ENCODE measurements at regions not wholly inside any gene's neighbourhood (a gene's known extent, or its start where the extent isn't known, plus 50 kb on each side); places are given as distances from the start of the nearest gene placed in this dataset.

GRCh38 chrX:42602136-42602535 is 175.8 kb downstream of the PPP1R2C start:
- Mint-ChIP-seq H3K36me3 (no peaks in the 10 kb centered on the region), H3K27ac (no peak overlapping the region), H3K9me3 (no peaks in the 10 kb centered on the region), H3K4me1 (peaks cover 18% of the 10 kb centered on the region), H3K27me3 (ENCODE audit: insufficient read depth, low read depth) (no peaks in the 10 kb centered on the region), H3K4me3 (no peak overlapping the region)
- Histone ChIP-seq H2AFZ (replicated peaks) (no peak overlapping the region), H4K20me1 (ENCODE audit: low read depth) (no peaks in the 10 kb centered on the region), H3F3A (ENCODE audit: low read depth) (peaks cover 14% of the 10 kb centered on the region), H3K4me2 (no peak overlapping the region), H3K79me2 (ENCODE audit: low read depth) (no peaks in the 10 kb centered on the region), H3K9ac (no peak overlapping the region), H3K27ac (no peak overlapping the region), H3K36me3 (no peaks in the 10 kb centered on the region), H3K4me3 (no peak overlapping the region), H3K9me3 (ENCODE audit: low read depth) (no peaks in the 10 kb centered on the region), H3K4me1 (peaks cover 42% of the 10 kb centered on the region), H3K27me3 (no peaks in the 10 kb centered on the region)
- no peak for DNase-seq (ENCODE audit: low spot score)
- no peak for TF ChIP-seq EZH2 (IDR thresholded peaks at IDR 0.05)
- no peak for TF ChIP-seq CTCF (IDR thresholded peaks at IDR 0.05)
- no peak for TF ChIP-seq EZH2phosphoT487 (IDR thresholded peaks at IDR 0.05)

GRCh38 chrX:42597481-42597880 is 180.5 kb downstream of the PPP1R2C start:
- H3K4me3 Mint-ChIP-seq, result no peak overlapping the region
- H3K36me3 ChIP-seq, result no peaks in the 10 kb centered on the region
- no peaks in the 10 kb centered on the region for H3K36me3 Mint-ChIP-seq
- no peak overlapping the region for H3K27ac Mint-ChIP-seq
- peaks cover 7% of the 10 kb centered on the region for H3F3A ChIP-seq (ENCODE audit: low read depth)
- no peak overlapping the region for H3K4me3 ChIP-seq
- TF ChIP-seq EZH2phosphoT487 (IDR thresholded peaks at IDR 0.05) (peak; percentile 43), CTCF (IDR thresholded peaks at IDR 0.05) (no peak)
- H3K27ac ChIP-seq, result peak overlapping the region; percentile 85
- no peaks in the 10 kb centered on the region for H4K20me1 ChIP-seq (ENCODE audit: low read depth)
- no peaks in the 10 kb centered on the region for H3K79me2 ChIP-seq (ENCODE audit: low read depth)
- no peaks in the 10 kb centered on the region for H3K27me3 Mint-ChIP-seq (ENCODE audit: insufficient read depth, low read depth)
- peaks cover 2% of the 10 kb centered on the region for H3K4me1 Mint-ChIP-seq
- H3K4me1 ChIP-seq, result peaks cover 28% of the 10 kb centered on the region
- no peak overlapping the region for H3K9ac ChIP-seq
- H3K27me3 ChIP-seq, result no peaks in the 10 kb centered on the region
- peak overlapping the region; percentile 55 for H3K4me2 ChIP-seq
- peaks cover 10% of the 10 kb centered on the region for H3K9me3 Mint-ChIP-seq
- no peaks in the 10 kb centered on the region for H3K9me3 ChIP-seq (ENCODE audit: low read depth)
- H2AFZ ChIP-seq (replicated peaks), result peak overlapping the region; percentile 0
- peak; percentile 68 for DNase-seq (ENCODE audit: low spot score)

GRCh38 chrX:42585842-42586621 is 191.9 kb downstream of the PPP1R2C start:
- H3K36me3 Mint-ChIP-seq, result no peaks in the 10 kb centered on the region
- no peak overlapping the region for H3K27ac ChIP-seq
- no peak overlapping the region for H2AFZ ChIP-seq (replicated peaks)
- no peak overlapping the region for H3K4me3 ChIP-seq
- peaks cover 13% of the 10 kb centered on the region for H3K9me3 Mint-ChIP-seq
- H3K36me3 ChIP-seq, result no peaks in the 10 kb centered on the region
- no peaks in the 10 kb centered on the region for H3K27me3 ChIP-seq
- H4K20me1 ChIP-seq (ENCODE audit: low read depth), result no peaks in the 10 kb centered on the region
- H3K4me2 ChIP-seq, result no peak overlapping the region
- H3K9ac ChIP-seq, result no peak overlapping the region
- TF ChIP-seq EZH2 (IDR thresholded peaks at IDR 0.05), result no peak
- no peak for TF ChIP-seq CTCF (IDR thresholded peaks at IDR 0.05)
- TF ChIP-seq EZH2phosphoT487 (IDR thresholded peaks at IDR 0.05), result no peak
- H3K9me3 ChIP-seq (ENCODE audit: low read depth), result no peaks in the 10 kb centered on the region
- peaks cover 4% of the 10 kb centered on the region for H3K4me1 ChIP-seq
- H3K79me2 ChIP-seq (ENCODE audit: low read depth), result no peaks in the 10 kb centered on the region
- H3K4me1 Mint-ChIP-seq, result no peaks in the 10 kb centered on the region
- H3F3A ChIP-seq (ENCODE audit: low read depth), result no peaks in the 10 kb centered on the region
- no peak overlapping the region for H3K27ac Mint-ChIP-seq
- DNase-seq (ENCODE audit: low spot score), result no peak
- peaks cover 4% of the 10 kb centered on the region for H3K27me3 Mint-ChIP-seq (ENCODE audit: insufficient read depth, low read depth)
- no peak overlapping the region for H3K4me3 Mint-ChIP-seq
